ENCODE measurements at regions not wholly inside any gene's neighbourhood (a gene's known extent, or its start where the extent isn't known, plus 50 kb on each side); places are given as distances from the start of the nearest gene placed in this dataset.

GRCh38 chr1:101162736-101163735 lies 73.8 kb upstream of the S1PR1 start:
- H2AFZ ChIP-seq (ENCODE audit: low read depth, low read length), result no peak overlapping the region
- no peak overlapping the region for H3K4ac ChIP-seq (ENCODE audit: low read depth in 1 of 2, low read length in 2 of 2)
- H3K4me1 ChIP-seq (ENCODE audit: control insufficient read depth, insufficient read depth, low read depth, low read length), result no peaks in the 10 kb centered on the region
- no peak overlapping the region for H3K9ac ChIP-seq (ENCODE audit: low read length)
- no peak overlapping the region for H3K4me2 ChIP-seq (ENCODE audit: low read length, poor library complexity, severe bottlenecking)
- H2BK5ac ChIP-seq (ENCODE audit: low read depth, low read length, poor library complexity, severe bottlenecking), result no peak overlapping the region
- H3K36me3 ChIP-seq (ENCODE audit: control insufficient read depth in 1 of 2, insufficient read depth in 2 of 2, low read depth in 1 of 2, low read length in 2 of 2), result no peaks in the 10 kb centered on the region
- no peaks in the 10 kb centered on the region for H3K79me1 ChIP-seq (replicated peaks; ENCODE audit: low read length, poor library complexity, severe bottlenecking)
- H3K23ac ChIP-seq (ENCODE audit: low read length in 2 of 2), result no peak overlapping the region
- no peak overlapping the region for H3K14ac ChIP-seq (ENCODE audit: low read length in 2 of 2)
- no peak overlapping the region for H4K8ac ChIP-seq (ENCODE audit: low read length)
- no peaks in the 10 kb centered on the region for H3K9me3 ChIP-seq (ENCODE audit: control insufficient read depth, low read length)
- H4K91ac ChIP-seq (ENCODE audit: low read length), result no peak overlapping the region
- DNase-seq, result no peak
- H2AK5ac ChIP-seq (ENCODE audit: low read length, severe bottlenecking), result no peak overlapping the region
- H2BK120ac ChIP-seq (ENCODE audit: low read depth, low read length), result no peak overlapping the region
- H3K27ac ChIP-seq (ENCODE audit: low read length, poor library complexity, severe bottlenecking), result no peak overlapping the region
- H3K27me3 ChIP-seq (ENCODE audit: control insufficient read depth in 1 of 2, insufficient read depth in 1 of 2, low read length in 2 of 2), result no peaks in the 10 kb centered on the region
- no peak overlapping the region for H3K4me3 ChIP-seq (ENCODE audit: insufficient read depth in 1 of 2, low read depth in 1 of 2, low read length in 2 of 2)
- 99% methylated on average over 3 of the region's 7 CpGs for WGBS
- no peak overlapping the region for H3K18ac ChIP-seq (ENCODE audit: low read depth in 1 of 2, low read length in 2 of 2)
- H2BK15ac ChIP-seq (ENCODE audit: low read depth, poor library complexity, severe bottlenecking), result no peak overlapping the region
- no peak overlapping the region for H2BK12ac ChIP-seq (ENCODE audit: low read length in 2 of 2)

GRCh38 chr1:101162300-101162699 lies 74.5 kb upstream of the S1PR1 start:
- H3K9me3 ChIP-seq (ENCODE audit: control insufficient read depth, low read length), result no peaks in the 10 kb centered on the region
- WGBS, result no CpG with 5 or more reads among the region's 3 CpGs
- H3K27ac ChIP-seq (ENCODE audit: low read length, poor library complexity, severe bottlenecking), result no peak overlapping the region
- no peak overlapping the region for H2BK15ac ChIP-seq (ENCODE audit: low read depth, poor library complexity, severe bottlenecking)
- H3K4me1 ChIP-seq (ENCODE audit: control insufficient read depth, insufficient read depth, low read depth, low read length), result no peaks in the 10 kb centered on the region
- no peak overlapping the region for H3K18ac ChIP-seq (ENCODE audit: low read depth in 1 of 2, low read length in 2 of 2)
- no peak overlapping the region for H3K14ac ChIP-seq (ENCODE audit: low read length in 2 of 2)
- no peak overlapping the region for H3K9ac ChIP-seq (ENCODE audit: low read length)
- no peak overlapping the region for H2AFZ ChIP-seq (ENCODE audit: low read depth, low read length)
- no peaks in the 10 kb centered on the region for H3K79me1 ChIP-seq (replicated peaks; ENCODE audit: low read length, poor library complexity, severe bottlenecking)
- no peak overlapping the region for H4K91ac ChIP-seq (ENCODE audit: low read length)
- H2BK120ac ChIP-seq (ENCODE audit: low read depth, low read length), result no peak overlapping the region
- H3K36me3 ChIP-seq (ENCODE audit: control insufficient read depth in 1 of 2, insufficient read depth in 2 of 2, low read depth in 1 of 2, low read length in 2 of 2), result no peaks in the 10 kb centered on the region
- no peak overlapping the region for H3K23ac ChIP-seq (ENCODE audit: low read length in 2 of 2)
- H2BK5ac ChIP-seq (ENCODE audit: low read depth, low read length, poor library complexity, severe bottlenecking), result no peak overlapping the region
- no peaks in the 10 kb centered on the region for H3K27me3 ChIP-seq (ENCODE audit: control insufficient read depth in 1 of 2, insufficient read depth in 1 of 2, low read length in 2 of 2)
- H3K4me3 ChIP-seq (ENCODE audit: insufficient read depth in 1 of 2, low read depth in 1 of 2, low read length in 2 of 2), result no peak overlapping the region
- H3K4me2 ChIP-seq (ENCODE audit: low read length, poor library complexity, severe bottlenecking), result no peak overlapping the region
- H2BK12ac ChIP-seq (ENCODE audit: low read length in 2 of 2), result no peak overlapping the region
- no peak overlapping the region for H2AK5ac ChIP-seq (ENCODE audit: low read length, severe bottlenecking)
- DNase-seq, result no peak
- no peak overlapping the region for H3K4ac ChIP-seq (ENCODE audit: low read depth in 1 of 2, low read length in 2 of 2)
- H4K8ac ChIP-seq (ENCODE audit: low read length), result no peak overlapping the region

- H2BK12ac ChIP-seq (ENCODE audit: low read length in 2 of 2), result no peak overlapping the region
- H3K9ac ChIP-seq (ENCODE audit: low read length), result no peak overlapping the region
- no peaks in the 10 kb centered on the region for H3K36me3 ChIP-seq (ENCODE audit: control insufficient read depth in 1 of 2, insufficient read depth in 2 of 2, low read depth in 1 of 2, low read length in 2 of 2)
- no peak overlapping the region for H2AK5ac ChIP-seq (ENCODE audit: low read length, severe bottlenecking)
- no peak overlapping the region for H2BK5ac ChIP-seq (ENCODE audit: low read depth, low read length, poor library complexity, severe bottlenecking)
- H3K23ac ChIP-seq (ENCODE audit: low read length in 2 of 2), result no peak overlapping the region
- 90% methylated on average over 2 of the region's 3 CpGs for WGBS
- H3K4me2 ChIP-seq (ENCODE audit: low read length, poor library complexity, severe bottlenecking), result no peak overlapping the region
- H4K8ac ChIP-seq (ENCODE audit: low read length), result no peak overlapping the region
- no peak overlapping the region for H4K91ac ChIP-seq (ENCODE audit: low read length)
- H3K4me1 ChIP-seq (ENCODE audit: control insufficient read depth, insufficient read depth, low read depth, low read length), result no peaks in the 10 kb centered on the region
- no peak overlapping the region for H2BK15ac ChIP-seq (ENCODE audit: low read depth, poor library complexity, severe bottlenecking)
- no peak overlapping the region for H2AFZ ChIP-seq (ENCODE audit: low read depth, low read length)
- H3K18ac ChIP-seq (ENCODE audit: low read depth in 1 of 2, low read length in 2 of 2), result no peak overlapping the region
- no peak overlapping the region for H2BK120ac ChIP-seq (ENCODE audit: low read depth, low read length)
- H3K79me1 ChIP-seq (replicated peaks; ENCODE audit: low read length, poor library complexity, severe bottlenecking), result no peaks in the 10 kb centered on the region
- H3K4ac ChIP-seq (ENCODE audit: low read depth in 1 of 2, low read length in 2 of 2), result no peak overlapping the region
- no peak overlapping the region for H3K4me3 ChIP-seq (ENCODE audit: insufficient read depth in 1 of 2, low read depth in 1 of 2, low read length in 2 of 2)
- H3K14ac ChIP-seq (ENCODE audit: low read length in 2 of 2), result no peak overlapping the region
- H3K27ac ChIP-seq (ENCODE audit: low read length, poor library complexity, severe bottlenecking), result no peak overlapping the region
- no peaks in the 10 kb centered on the region for H3K9me3 ChIP-seq (ENCODE audit: control insufficient read depth, low read length)
- H3K27me3 ChIP-seq (ENCODE audit: control insufficient read depth in 1 of 2, insufficient read depth in 1 of 2, low read length in 2 of 2), result no peaks in the 10 kb centered on the region
- DNase-seq, result no peak
Observed at GRCh38 chr1:101161619-101162018, 75.2 kb upstream of the S1PR1 start.

- H3K23ac ChIP-seq (ENCODE audit: low read length in 2 of 2), result no peak overlapping the region
- H3K4me3 ChIP-seq (ENCODE audit: insufficient read depth in 1 of 2, low read depth in 1 of 2, low read length in 2 of 2), result no peak overlapping the region
- no peak overlapping the region for H2BK5ac ChIP-seq (ENCODE audit: low read depth, low read length, poor library complexity, severe bottlenecking)
- no peak overlapping the region for H4K8ac ChIP-seq (ENCODE audit: low read length)
- H3K9ac ChIP-seq (ENCODE audit: low read length), result no peak overlapping the region
- no peak overlapping the region for H3K4ac ChIP-seq (ENCODE audit: low read depth in 1 of 2, low read length in 2 of 2)
- H3K36me3 ChIP-seq (ENCODE audit: control insufficient read depth in 1 of 2, insufficient read depth in 2 of 2, low read depth in 1 of 2, low read length in 2 of 2), result no peaks in the 10 kb centered on the region
- H3K18ac ChIP-seq (ENCODE audit: low read depth in 1 of 2, low read length in 2 of 2), result no peak overlapping the region
- no peak overlapping the region for H2BK15ac ChIP-seq (ENCODE audit: low read depth, poor library complexity, severe bottlenecking)
- WGBS, result 89% methylated on average over 1 of the region's 2 CpGs
- no peak overlapping the region for H2AFZ ChIP-seq (ENCODE audit: low read depth, low read length)
- no peak overlapping the region for H4K91ac ChIP-seq (ENCODE audit: low read length)
- H3K9me3 ChIP-seq (ENCODE audit: control insufficient read depth, low read length), result no peaks in the 10 kb centered on the region
- H3K14ac ChIP-seq (ENCODE audit: low read length in 2 of 2), result no peak overlapping the region
- no peaks in the 10 kb centered on the region for H3K4me1 ChIP-seq (ENCODE audit: control insufficient read depth, insufficient read depth, low read depth, low read length)
- H2AK5ac ChIP-seq (ENCODE audit: low read length, severe bottlenecking), result no peak overlapping the region
- no peak for DNase-seq
- no peak overlapping the region for H2BK120ac ChIP-seq (ENCODE audit: low read depth, low read length)
- H3K27ac ChIP-seq (ENCODE audit: low read length, poor library complexity, severe bottlenecking), result no peak overlapping the region
- H3K79me1 ChIP-seq (replicated peaks; ENCODE audit: low read length, poor library complexity, severe bottlenecking), result no peaks in the 10 kb centered on the region
- H3K27me3 ChIP-seq (ENCODE audit: control insufficient read depth in 1 of 2, insufficient read depth in 1 of 2, low read length in 2 of 2), result no peaks in the 10 kb centered on the region
- H2BK12ac ChIP-seq (ENCODE audit: low read length in 2 of 2), result no peak overlapping the region
- no peak overlapping the region for H3K4me2 ChIP-seq (ENCODE audit: low read length, poor library complexity, severe bottlenecking)
Observed at GRCh38 chr1:101158424-101158823, 78.4 kb upstream of the S1PR1 start.

All from mesenchymal stem cell (in vitro differentiated cells and primary cell).